ENCODE measurements at regions not wholly inside any gene's neighbourhood (a gene's known extent, or its start where the extent isn't known, plus 50 kb on each side); places are given as distances from the start of the nearest gene placed in this dataset.

- TF ChIP-seq CTCF (IDR thresholded peaks at IDR 0.05): no peak
- no peak for TF ChIP-seq POLR2A (IDR thresholded peaks at IDR 0.05)
- TF ChIP-seq POLR2AphosphoS5 (IDR thresholded peaks at IDR 0.05): no peak
- TF ChIP-seq EP300 (IDR thresholded peaks at IDR 0.05): no peak
Measured at GRCh38 chr4:128394778-128395177, 107.2 kb upstream of the PGRMC2 start.
